Activated naive CD4-positive, alpha-beta T cell treated with anti-CD3 and anti-CD28 coated beads, Interleukin-2, amount 50 U/mL, for 72 hours (primary cell): ENCODE measurements at regions not wholly inside any gene's neighbourhood (a gene's known extent, or its start where the extent isn't known, plus 50 kb on each side); places are given as distances from the start of the nearest gene placed in this dataset.
"Not testable (repeated sequence)": the region's sequence is repeated elsewhere in the genome, so short reads cannot be mapped to it uniquely, and the experiment has no call there.

ENCODE experiments used
- ATAC-seq, 2 donors: fragments of 150-1000 bp; cut with Tn5 transposase; 2 replicates each; pipeline ENCODE4 v1.10.0; 2021; ENCODE audit warnings: mild to moderate bottlenecking in 2 of 2, moderate library complexity in 2 of 2
- DNase-seq, 2 donors: peaks; one replicate each; pipeline ENCODE4 v3.0.0; 2021 to 2022; ENCODE audit warnings: low spot score in 2 of 2
- H3K27ac Mint-ChIP-seq, 2 donors: one replicate each; pipeline ENCODE4 v1.8.0; 2022; ENCODE audit warnings: mild to moderate bottlenecking in 2 of 2, mixed read lengths in 2 of 2
- H3K36me3 Mint-ChIP-seq, 2 donors: one replicate each; pipeline ENCODE4 v1.8.0; 2022; ENCODE audit warnings: mixed read lengths in 2 of 2
- H3K9me3 Mint-ChIP-seq, 2 donors: one replicate each; pipeline ENCODE4 v1.8.0; 2022; ENCODE audit warnings: mixed read lengths in 2 of 2

GRCh38 chr9:80797831-80798688, 891.3 kb downstream of the TLE1 start:
- H3K27ac Mint-ChIP-seq = no peak overlapping the region
- H3K9me3 Mint-ChIP-seq = peaks cover 9 to 14% of the 10 kb centered on the region in 2 donors
- no peaks in the 10 kb centered on the region for H3K36me3 Mint-ChIP-seq
- DNase-seq (no peak), ATAC-seq (no peak)

GRCh38 chr9:80797101-80797829, 892.1 kb downstream of the TLE1 start:
- peaks cover 9 to 14% of the 10 kb centered on the region in 2 donors for H3K9me3 Mint-ChIP-seq
- DNase-seq (no peak), ATAC-seq (no peak)
- H3K27ac Mint-ChIP-seq = no peak overlapping the region
- H3K36me3 Mint-ChIP-seq = no peaks in the 10 kb centered on the region

- H3K27ac Mint-ChIP-seq = no peak overlapping the region
- ATAC-seq (no peak), DNase-seq (no peak)
- peaks cover 9 to 14% of the 10 kb centered on the region in 2 donors for H3K9me3 Mint-ChIP-seq
- no peaks in the 10 kb centered on the region for H3K36me3 Mint-ChIP-seq
Measured at GRCh38 chr9:80796632-80797031, 892.7 kb downstream of the TLE1 start.

- ATAC-seq (no peak), DNase-seq (no peak)
- Mint-ChIP-seq H3K9me3 (peaks cover 4 to 14% of the 10 kb centered on the region in 2 donors), H3K27ac (no peak overlapping the region), H3K36me3 (no peaks in the 10 kb centered on the region)
Measured at GRCh38 chr9:80794197-80794596, 895.1 kb downstream of the TLE1 start.

- H3K27ac Mint-ChIP-seq = no peak overlapping the region
- ATAC-seq (no peak), DNase-seq (no peak)
- no peaks in the 10 kb centered on the region for H3K36me3 Mint-ChIP-seq
- peaks cover 4 to 14% of the 10 kb centered on the region in 2 donors for H3K9me3 Mint-ChIP-seq
Measured at GRCh38 chr9:80793706-80794105, 895.6 kb downstream of the TLE1 start.

- no peak for ATAC-seq
- H3K27ac Mint-ChIP-seq = no peak overlapping the region
Measured at GRCh38 chr9:80792726-80793125, 896.6 kb downstream of the TLE1 start.

GRCh38 chr9:80791836-80792235, 897.5 kb downstream of the TLE1 start:
- Mint-ChIP-seq H3K36me3 (no peaks in the 10 kb centered on the region), H3K27ac (no peak overlapping the region), H3K9me3 (peaks cover 9 to 14% of the 10 kb centered on the region in 2 donors)
- ATAC-seq (no peak), DNase-seq (no peak)

More at GRCh38 chr9:80792726-80793125, 896.6 kb downstream of the TLE1 start:
- no peak for DNase-seq
- Mint-ChIP-seq H3K9me3 (peaks cover 8 to 13% of the 10 kb centered on the region in 2 donors), H3K36me3 (no peaks in the 10 kb centered on the region)

GRCh38 chr9:80790764-80791163, 898.6 kb downstream of the TLE1 start:
- H3K36me3 Mint-ChIP-seq = no peaks in the 10 kb centered on the region

GRCh38 chr9:80789831-80790230, 899.5 kb downstream of the TLE1 start:
- no peak for ATAC-seq

More at GRCh38 chr9:80790764-80791163, 898.6 kb downstream of the TLE1 start:
- peaks cover 9 to 10% of the 10 kb centered on the region in 2 donors for H3K9me3 Mint-ChIP-seq
- no peak overlapping the region for H3K27ac Mint-ChIP-seq
- ATAC-seq (no peak), DNase-seq (no peak)

GRCh38 chr9:80787636-80788035, 901.7 kb downstream of the TLE1 start:
- Mint-ChIP-seq H3K36me3 (no peaks in the 10 kb centered on the region), H3K27ac (no peak overlapping the region), H3K9me3 (peaks cover 5 to 10% of the 10 kb centered on the region in 2 donors)
- ATAC-seq = no peak
- DNase-seq = no peak

More at GRCh38 chr9:80789831-80790230, 899.5 kb downstream of the TLE1 start:
- Mint-ChIP-seq H3K36me3 (no peaks in the 10 kb centered on the region), H3K9me3 (peaks cover 7 to 8% of the 10 kb centered on the region in 2 donors), H3K27ac (no peak overlapping the region)
- DNase-seq = no peak

- peaks cover 9 to 10% of the 10 kb centered on the region in 2 donors for H3K9me3 Mint-ChIP-seq
- no peaks in the 10 kb centered on the region for H3K36me3 Mint-ChIP-seq
- no peak for DNase-seq
- no peak overlapping the region for H3K27ac Mint-ChIP-seq
- no peak for ATAC-seq
Measured at GRCh38 chr9:80784647-80785046, 904.7 kb downstream of the TLE1 start.

- DNase-seq (no peak), ATAC-seq (no peak)
- Mint-ChIP-seq H3K9me3 (peaks cover 7 to 11% of the 10 kb centered on the region in 2 donors), H3K36me3 (no peaks in the 10 kb centered on the region), H3K27ac (no peak overlapping the region)
Measured at GRCh38 chr9:80775971-80776370, 913.4 kb downstream of the TLE1 start.

- Mint-ChIP-seq H3K9me3 (peaks cover 7 to 11% of the 10 kb centered on the region in 2 donors), H3K27ac (no peak overlapping the region), H3K36me3 (no peaks in the 10 kb centered on the region)
- ATAC-seq (no peak), DNase-seq (no peak)
Measured at GRCh38 chr9:80775530-80775929, 913.8 kb downstream of the TLE1 start.

GRCh38 chr9:80771555-80772347, 917.6 kb downstream of the TLE1 start:
- Mint-ChIP-seq H3K27ac (no peak overlapping the region), H3K36me3 (no peaks in the 10 kb centered on the region), H3K9me3 (peaks cover 3 to 4% of the 10 kb centered on the region in 2 donors)
- ATAC-seq (no peak), DNase-seq (no peak)

- Mint-ChIP-seq H3K36me3 (no peaks in the 10 kb centered on the region), H3K9me3 (peaks cover 6 to 10% of the 10 kb centered on the region in 2 donors), H3K27ac (no peak overlapping the region)
- ATAC-seq (no peak), DNase-seq (no peak)
Measured at GRCh38 chr9:80763536-80763935, 925.8 kb downstream of the TLE1 start.

GRCh38 chr9:80755586-80755985, 933.8 kb downstream of the TLE1 start:
- no peak for DNase-seq
- H3K36me3 Mint-ChIP-seq = no peaks in the 10 kb centered on the region
- peaks cover 5 to 6% of the 10 kb centered on the region in 2 donors for H3K9me3 Mint-ChIP-seq
- no peak for ATAC-seq
- H3K27ac Mint-ChIP-seq = no peak overlapping the region

GRCh38 chr9:80747056-80747455, 942.3 kb downstream of the TLE1 start:
- not testable (repeated sequence) for ATAC-seq, H3K9me3 Mint-ChIP-seq, H3K36me3 Mint-ChIP-seq, DNase-seq, H3K27ac Mint-ChIP-seq
